A673 (cell line): ENCODE measurements at regions not wholly inside any gene's neighbourhood (a gene's known extent, or its start where the extent isn't known, plus 50 kb on each side); places are given as distances from the start of the nearest gene placed in this dataset.

ENCODE experiments used
- BruUV-seq: library from RNA; stranded (reverse); fragments of 400-500 nt; replicated peaks from 2 replicates; lab custom pipeline; 2021; lab: Mats Ljungman, UMichigan
- CTCF ChIA-PET: fragments of 300-600 bp; sonication (Branson Sonifier 250); formaldehyde crosslinking; loops from one replicate; lab custom pipeline; 2022; ENCODE audit warnings: antibody characterized with exemption; lab: Charles Lee
- POLR2A ChIA-PET: fragments of 300-600 bp; sonication (Branson Sonifier 250); formaldehyde crosslinking; loops from one replicate; lab custom pipeline; 2022; ENCODE audit warnings: antibody characterized with exemption; ENCODE audit not compliant: low non-redundant PET; lab: Charles Lee
- DNase-seq: peaks from one replicate; pipeline ENCODE4 v3.0.0-alpha.2; 2015; ENCODE audit warnings: low spot score
- H3K27ac ChIP-seq: fragments of 200-600 bp; sonication (generic); 2 replicates; pipeline ENCODE4 v1.5.1; 2016; ENCODE audit warnings: mixed run types, low read depth, mild to moderate bottlenecking, mixed read lengths, antibody characterized with exemption, low read length; ENCODE audit not compliant: poor library complexity, severe bottlenecking
- H3K27me3 ChIP-seq: fragments of 200-600 bp; sonication (generic); replicated peaks from 2 replicates; pipeline ENCODE4 v1.6.1; 2017; ENCODE audit warnings: mixed run types, low read depth, mild to moderate bottlenecking, mixed read lengths, antibody characterized with exemption, low read length; ENCODE audit not compliant: insufficient read depth, poor library complexity
- H3K36me3 ChIP-seq: fragments of 200-600 bp; sonication (generic); 2 replicates; pipeline ENCODE4 v1.6.1; 2016; ENCODE audit warnings: mixed run types, mild to moderate bottlenecking, mixed read lengths, antibody characterized with exemption, low read length; ENCODE audit not compliant: insufficient read depth, poor library complexity, severe bottlenecking
- H3K4me1 ChIP-seq: fragments of 200-600 bp; sonication (generic); 2 replicates; pipeline ENCODE4 v1.6.1; 2017; ENCODE audit warnings: mixed run types, mild to moderate bottlenecking, mixed read lengths, antibody characterized with exemption, low read length; ENCODE audit not compliant: insufficient read depth, poor library complexity, severe bottlenecking
- H3K4me3 ChIP-seq: fragments of 200-600 bp; sonication (generic); 2 replicates; pipeline ENCODE4 v1.5.1; 2016; ENCODE audit warnings: low read depth, mixed run types, mild to moderate bottlenecking, mixed read lengths, low read length; ENCODE audit not compliant: poor library complexity, severe bottlenecking
- H3K9me3 ChIP-seq: fragments of 200-600 bp; sonication (generic); 2 replicates; pipeline ENCODE4 v1.6.1; 2016; ENCODE audit warnings: mixed run types, low read depth, mild to moderate bottlenecking, mixed read lengths, antibody characterized with exemption, low read length; ENCODE audit not compliant: poor library complexity, severe bottlenecking
- CTCF ChIP-seq: fragments of 300-800, 200-600 bp; sonication (generic); conservative IDR thresholded peaks from 2 replicates; pipeline ENCODE4 v1.5.1; 2017; ENCODE audit warnings: low read depth, mild to moderate bottlenecking, antibody characterized with exemption, low read length, moderate library complexity, mixed read lengths
- EZH2 ChIP-seq: fragments of 200-600 bp; sonication (generic); IDR thresholded peaks from 2 replicates; pipeline ENCODE4 v1.6.1; 2017; ENCODE audit warnings: borderline replicate concordance, low read depth, mild to moderate bottlenecking, mixed read lengths, antibody characterized with exemption, low read length; ENCODE audit not compliant: poor library complexity, severe bottlenecking
- intact Hi-C: fragments of 100-400 bp; cut with micrococcal nuclease; formaldehyde crosslinking; loops from one replicate; pipeline ENCODE4 v1.10.0; 2022; ENCODE audit not compliant: unreplicated experiment

DNA sequence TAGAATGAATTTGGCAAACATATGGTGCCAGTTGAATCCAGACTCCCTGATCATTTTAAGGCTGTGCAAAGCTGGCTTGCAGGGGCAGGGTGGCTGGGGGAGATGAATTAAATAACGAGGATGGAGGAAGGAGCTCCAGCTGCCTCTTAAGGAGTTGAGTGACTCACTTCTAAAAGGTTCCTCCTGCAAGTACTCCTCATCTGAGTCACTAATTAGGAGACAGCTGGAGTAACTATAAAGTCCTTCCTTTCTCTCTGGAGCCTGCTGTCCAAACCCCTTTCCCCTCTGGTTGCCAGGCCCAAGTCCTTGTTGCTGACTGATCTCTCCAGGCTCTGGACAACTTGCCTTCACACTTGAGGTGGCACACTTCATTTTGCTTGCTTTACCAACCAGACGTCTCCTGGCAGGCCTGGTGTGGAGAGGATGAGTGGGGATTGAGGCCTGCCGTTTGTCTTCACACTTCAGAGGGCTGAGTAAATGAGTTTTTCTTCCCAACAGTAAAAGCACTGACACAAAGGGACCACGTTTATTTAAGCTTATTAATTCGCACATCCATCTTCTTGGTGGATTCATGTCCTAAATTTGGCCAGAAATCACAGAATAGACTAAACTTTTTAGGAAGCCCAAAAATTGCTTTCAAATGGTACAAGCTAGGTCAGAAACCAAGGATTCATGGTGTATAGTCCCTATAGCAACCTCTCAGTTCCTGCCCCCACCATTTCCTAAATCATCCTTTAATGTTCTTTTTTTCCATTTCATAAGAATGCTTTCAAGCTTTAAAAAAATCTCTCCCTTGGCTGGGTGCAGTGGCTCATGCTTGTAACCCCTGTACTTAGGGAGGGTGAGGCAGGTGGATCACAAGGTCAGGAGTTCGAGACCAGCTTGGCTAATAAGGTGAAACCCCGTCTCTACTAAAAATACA, 90.5 kb upstream of the MYRIP start:
- Histone ChIP-seq H3K27me3 (no peaks in the 10 kb centered on the region), H3K4me1 (no peaks in the 10 kb centered on the region), H3K9me3 (no peaks in the 10 kb centered on the region), H3K27ac (no peak overlapping the region), H3K4me3 (no peak overlapping the region), H3K36me3 (no peaks in the 10 kb centered on the region)
- DNase-seq, result peak; percentile 57
- BruUV-seq, result no TSS peak
- intact Hi-C loops, result no loop called here
- ChIA-PET POLR2A (no interaction called here), CTCF (no interaction called here)
- no peak for TF ChIP-seq CTCF
- no peak for TF ChIP-seq EZH2

GRCh38 chr3:39721076-39721475, 88.3 kb upstream of the MYRIP start:
- no peak overlapping the region for H3K4me3 ChIP-seq
- BruUV-seq, result no TSS peak
- H3K4me1 ChIP-seq, result no peaks in the 10 kb centered on the region
- H3K36me3 ChIP-seq, result no peaks in the 10 kb centered on the region
- no peak for DNase-seq
- H3K27me3 ChIP-seq, result no peaks in the 10 kb centered on the region
- CTCF ChIA-PET, result no interaction called here
- TF ChIP-seq CTCF (no peak), EZH2 (no peak)
- intact Hi-C loops, result loop anchor here (5.0 kb wide), 1 partner anchor 456 kb away; no protein-coding TSS in a partner anchor
- no peaks in the 10 kb centered on the region for H3K9me3 ChIP-seq
- H3K27ac ChIP-seq, result no peak overlapping the region
- POLR2A ChIA-PET, result no interaction called here

- intact Hi-C loops, result loop anchor here (5.0 kb wide), 1 partner anchor 453 kb away; no protein-coding TSS in a partner anchor
- Histone ChIP-seq H3K27me3 (no peaks in the 10 kb centered on the region), H3K27ac (no peak overlapping the region), H3K4me1 (no peaks in the 10 kb centered on the region), H3K9me3 (no peaks in the 10 kb centered on the region), H3K4me3 (no peak overlapping the region), H3K36me3 (no peaks in the 10 kb centered on the region)
- BruUV-seq, result no TSS peak
- CTCF ChIA-PET, result no interaction called here
- no peak for DNase-seq
- POLR2A ChIA-PET, result no interaction called here
- TF ChIP-seq CTCF (0 out of 2 replicates have a peak, but pooled peaks have one; percentile 14), EZH2 (no peak)
These were observed 85.1 kb upstream of the MYRIP start for GRCh38 chr3:39724233-39724846.
